ENCODE measurements at regions not wholly inside any gene's neighbourhood (a gene's known extent, or its start where the extent isn't known, plus 50 kb on each side); places are given as distances from the start of the nearest gene placed in this dataset.

DNA sequence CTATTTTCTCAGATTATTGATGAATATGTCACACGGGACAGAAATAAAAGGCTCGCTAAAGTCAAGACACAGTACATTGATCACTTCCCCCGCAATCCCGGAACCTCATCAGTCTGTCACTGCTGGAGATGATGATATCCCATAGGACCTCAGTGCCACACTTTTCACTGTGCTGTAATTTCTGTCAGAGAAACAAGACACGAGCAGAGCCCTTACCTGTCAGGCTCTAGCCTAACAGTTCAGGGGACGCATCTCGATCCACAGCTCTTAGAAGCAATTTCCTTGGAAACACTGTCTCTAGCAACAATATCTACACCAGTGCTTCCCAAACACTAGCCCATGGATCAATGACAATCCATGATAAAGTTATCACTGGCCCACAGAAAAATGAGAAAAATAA lies 140.0 kb downstream of the GRIN2B start:
- DNase-seq: no peak

DNA sequence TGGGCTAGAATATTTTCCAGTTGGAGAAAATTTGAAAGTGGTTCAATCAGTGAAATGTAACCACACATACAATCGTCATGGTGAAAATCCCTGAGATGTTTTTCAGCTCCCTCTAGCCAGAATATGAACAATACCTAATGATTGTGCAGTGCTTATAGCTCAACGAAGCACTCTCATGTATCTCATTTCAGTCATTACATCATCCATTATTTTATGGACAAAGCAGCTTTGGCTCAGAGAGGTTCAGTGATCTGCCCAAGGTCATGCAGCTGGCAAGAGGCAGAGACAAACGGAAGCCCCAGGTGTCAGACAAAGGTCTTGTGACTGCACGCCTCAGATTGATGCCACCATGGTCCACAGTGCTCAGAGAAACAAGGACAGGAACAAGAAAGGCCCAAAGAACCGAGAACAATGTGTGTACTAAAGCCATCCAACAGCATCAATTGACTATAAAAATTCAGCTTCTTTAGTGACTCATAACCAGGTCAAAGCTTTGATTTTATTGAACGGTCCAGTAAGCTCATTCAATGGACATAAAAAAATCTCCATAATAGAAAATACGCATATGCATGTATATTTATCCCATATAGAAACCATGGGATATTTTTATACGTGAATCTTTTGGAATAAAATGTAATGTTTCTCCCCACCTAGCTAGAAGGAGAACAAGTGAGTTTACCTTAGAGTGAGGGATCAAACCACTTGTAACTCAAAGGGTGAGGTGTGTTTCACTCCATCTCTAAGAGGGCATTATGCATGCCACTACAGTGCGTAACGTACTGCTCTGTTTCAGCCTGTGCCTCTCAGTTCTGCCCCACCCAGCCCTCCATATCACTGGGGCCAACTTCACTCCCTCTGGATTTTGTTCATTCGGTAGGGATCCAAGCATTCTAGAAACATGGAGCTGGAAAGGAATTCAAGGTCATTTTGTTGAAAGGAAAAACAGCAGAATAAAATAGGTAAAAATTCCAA lies 141.8 kb downstream of the GRIN2B start:
- DNase-seq: no peak

DNA sequence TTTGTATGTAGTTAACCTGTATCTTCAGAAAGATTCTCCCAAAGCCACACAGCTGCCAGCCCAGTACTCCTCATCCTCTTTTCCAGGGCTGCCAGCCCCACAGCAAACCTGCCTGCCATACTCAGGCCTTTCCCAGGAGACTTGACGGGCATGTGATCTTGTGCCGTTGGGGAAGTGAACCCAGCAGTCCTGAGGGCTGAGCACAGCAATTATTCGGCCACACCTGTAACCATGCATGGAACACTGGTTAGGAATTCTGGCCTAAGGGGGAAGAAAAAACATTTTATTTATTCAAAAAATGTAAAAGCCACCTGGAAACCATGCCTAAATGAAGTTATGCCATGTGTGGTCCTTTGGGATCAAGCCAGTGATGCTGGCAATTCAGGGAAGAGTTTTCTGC lies 145.3 kb downstream of the GRIN2B start:
- no peak for DNase-seq

DNA sequence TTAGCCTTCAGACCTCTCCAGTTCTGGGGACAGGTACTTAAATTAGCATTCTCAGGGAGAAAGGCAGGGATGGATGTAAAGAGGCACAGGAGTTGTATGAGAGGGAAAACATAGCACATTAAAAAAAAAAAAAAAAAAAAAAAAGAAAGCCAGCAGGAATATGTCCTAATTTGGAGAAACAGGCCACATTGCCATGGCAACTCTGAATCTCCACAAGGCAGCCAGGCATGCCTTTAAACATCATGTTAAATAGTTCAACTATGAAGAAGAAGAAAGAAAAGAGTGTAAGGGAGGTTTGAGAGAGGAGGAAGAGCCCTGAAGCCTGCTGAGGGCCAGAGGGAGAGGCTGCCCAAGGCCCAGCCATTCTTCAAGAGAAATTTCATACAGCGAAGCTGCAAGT lies 145.8 kb downstream of the GRIN2B start:
- no peak for DNase-seq

DNA sequence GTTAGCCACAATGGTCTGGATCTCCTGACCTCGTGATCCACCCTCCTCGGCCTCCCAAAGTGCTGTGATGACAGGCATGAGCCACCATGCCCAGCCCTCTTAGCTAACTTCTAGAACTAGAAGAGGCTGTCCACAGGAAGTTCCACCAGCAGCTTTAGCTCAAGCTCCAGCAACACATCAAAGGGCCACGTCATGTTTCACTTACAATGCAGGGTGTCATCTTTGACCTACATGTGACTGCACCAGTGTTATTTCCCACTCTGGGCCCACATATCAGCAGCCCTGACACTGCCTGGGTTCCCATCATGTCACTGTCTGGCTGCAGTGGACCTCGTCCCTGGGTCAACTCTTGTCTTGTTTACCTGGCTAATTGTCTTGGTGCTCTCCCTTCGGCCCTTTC lies 147.2 kb downstream of the GRIN2B start:
- DNase-seq: no peak

DNA sequence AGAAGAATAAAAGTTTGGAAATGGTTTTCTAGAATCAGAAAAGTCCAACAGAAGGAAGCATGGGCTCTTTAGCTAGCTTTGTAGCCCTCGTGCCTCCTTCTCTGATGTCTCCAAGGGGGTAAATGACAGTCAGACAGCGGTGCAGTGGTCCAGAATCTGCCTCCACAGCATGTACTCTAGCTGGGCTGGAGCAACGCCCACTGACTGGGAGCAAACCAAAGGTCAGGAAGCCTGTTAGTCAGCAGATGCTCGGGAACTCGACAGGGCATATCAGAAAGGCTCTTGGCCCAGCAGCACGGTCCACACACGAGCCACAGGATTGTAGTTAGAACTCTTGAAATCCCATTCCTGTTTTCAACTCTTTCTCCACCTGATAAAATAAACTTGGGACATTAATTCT lies 164.3 kb downstream of the GRIN2B start:
- no peak for DNase-seq

DNA sequence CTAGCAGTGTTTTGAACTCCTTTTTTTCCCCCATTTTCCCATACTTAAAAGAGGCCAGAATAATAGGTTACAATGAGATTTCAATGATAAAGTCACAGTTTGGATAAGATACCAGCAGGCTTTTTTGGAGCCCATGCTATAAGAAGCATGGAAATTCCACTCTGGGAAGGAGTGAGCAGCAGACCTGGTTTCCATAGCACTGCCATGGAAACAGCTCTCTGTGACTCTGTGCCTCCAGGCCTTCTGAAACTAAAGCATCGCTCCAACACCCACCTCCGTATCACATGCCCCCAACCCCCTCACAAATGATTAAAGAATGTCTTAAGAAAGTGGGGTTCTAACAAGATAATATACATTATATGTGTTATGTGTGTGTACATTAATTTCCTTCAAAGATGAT lies 165.0 kb downstream of the GRIN2B start:
- no peak for DNase-seq

DNA sequence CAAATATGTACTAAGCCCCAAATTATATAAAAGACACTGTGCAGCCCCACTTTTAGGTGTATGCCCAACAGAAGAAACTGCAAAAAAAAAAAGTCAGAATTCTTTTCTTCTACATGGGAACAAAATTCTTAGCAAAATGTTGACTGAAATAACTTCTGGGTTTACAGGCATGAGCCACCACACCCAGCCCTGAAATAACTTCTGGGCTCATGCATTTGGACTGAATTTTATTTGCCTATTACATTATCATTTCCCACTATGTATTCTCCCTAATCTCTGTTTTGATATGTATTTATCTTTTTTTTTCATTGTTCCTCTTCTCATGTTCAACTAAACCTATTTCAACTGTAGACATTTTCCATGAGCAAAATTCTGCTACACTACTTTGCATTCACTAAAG lies 169.2 kb downstream of the GRIN2B start:
- DNase-seq: no peak

DNA sequence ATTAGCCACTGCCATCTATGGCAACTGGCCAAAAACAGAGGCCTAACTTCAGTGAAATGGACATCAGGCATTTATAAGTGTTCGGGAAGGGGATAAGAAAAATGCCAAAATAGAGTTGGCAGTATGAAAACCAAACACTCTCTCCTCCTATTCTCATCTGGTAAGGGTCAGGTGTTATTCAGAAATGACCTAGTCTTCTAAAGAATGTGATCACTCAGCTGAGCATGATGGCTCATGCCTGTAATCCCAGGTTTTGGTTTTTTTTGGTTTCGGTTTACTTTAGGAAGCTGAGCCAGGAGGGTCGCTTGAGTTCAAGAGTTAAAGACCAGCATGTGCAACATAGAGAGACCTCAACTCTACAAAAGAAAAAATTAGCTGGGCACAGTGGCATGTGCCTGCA lies 170.3 kb downstream of the GRIN2B start:
- no peak for DNase-seq

DNA sequence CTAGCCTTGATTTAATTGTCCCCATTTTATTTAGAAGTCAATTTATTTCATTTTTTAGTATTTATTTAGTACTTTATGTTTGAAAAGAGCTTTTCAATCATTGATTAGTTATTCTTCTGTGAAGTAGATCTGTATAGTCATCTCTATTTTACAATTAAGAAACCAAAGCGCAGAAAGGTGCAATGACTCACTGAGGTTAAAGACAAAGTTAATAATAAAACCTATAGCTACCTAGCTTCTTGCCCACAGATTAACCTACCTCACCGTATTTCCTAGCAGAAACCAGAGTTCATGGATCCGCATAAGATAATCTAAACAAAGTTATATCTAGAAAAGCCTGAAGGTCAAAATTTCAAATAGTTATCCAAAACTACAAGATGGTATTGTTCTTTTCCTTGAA lies 176.4 kb downstream of the GRIN2B start:
- no peak for DNase-seq

DNA sequence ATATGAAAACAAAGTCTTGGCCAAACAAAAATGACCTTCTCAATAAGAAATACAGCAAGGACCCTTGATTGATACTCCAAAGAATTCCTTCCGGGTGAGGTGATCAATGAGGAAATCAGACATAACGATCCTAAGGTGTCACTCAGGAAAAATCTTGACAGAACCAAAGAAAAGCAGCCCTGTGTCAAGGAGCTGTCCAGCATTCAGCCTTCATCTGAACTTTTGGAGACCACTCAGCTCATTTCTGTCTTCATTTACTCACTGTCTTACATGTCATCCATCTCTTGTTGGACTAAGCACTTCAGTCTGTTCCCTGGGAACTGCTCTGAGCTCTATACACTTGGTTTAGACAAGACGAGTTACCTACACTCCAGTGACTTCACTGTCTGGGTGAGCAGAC lies 179.9 kb downstream of the GRIN2B start:
- DNase-seq: no peak

DNA sequence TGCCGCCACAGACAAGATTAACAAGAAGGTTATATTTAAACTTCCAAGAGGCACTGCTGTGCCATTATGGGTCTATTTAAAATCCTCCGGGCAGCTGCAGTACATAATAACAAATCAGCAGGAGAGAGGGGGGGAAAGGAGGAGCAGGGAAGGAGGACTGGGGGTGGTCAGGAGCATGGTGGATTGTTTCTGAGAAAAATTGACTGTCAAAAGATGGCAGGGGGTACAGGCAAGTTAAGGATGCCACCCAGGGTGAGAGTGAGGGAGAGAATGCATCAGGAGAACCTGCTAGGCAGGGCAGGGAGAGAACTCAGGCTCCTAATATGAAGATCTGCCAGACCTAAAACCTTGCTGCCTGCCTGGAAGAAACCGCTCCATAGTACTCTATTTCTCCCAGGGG lies 181.8 kb downstream of the GRIN2B start:
- DNase-seq: no peak

DNA sequence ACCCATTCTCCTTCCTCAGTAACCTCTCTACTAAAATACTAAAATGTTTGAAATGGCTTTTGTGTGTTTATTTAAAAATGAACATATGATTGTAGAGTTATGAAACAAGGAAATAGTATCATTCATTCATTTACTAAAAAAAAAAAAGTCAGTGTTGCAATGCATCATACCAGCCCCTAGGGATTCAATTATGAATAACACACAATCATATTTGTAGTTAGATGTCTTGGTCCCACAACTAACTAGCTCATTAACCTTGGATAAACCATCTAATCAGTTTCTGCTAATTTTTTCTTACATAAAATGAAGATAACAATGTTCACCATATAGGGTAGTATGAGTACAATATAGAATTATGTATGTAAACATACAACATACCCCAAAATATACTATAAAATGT lies 183.2 kb downstream of the GRIN2B start:
- no peak for DNase-seq

DNA sequence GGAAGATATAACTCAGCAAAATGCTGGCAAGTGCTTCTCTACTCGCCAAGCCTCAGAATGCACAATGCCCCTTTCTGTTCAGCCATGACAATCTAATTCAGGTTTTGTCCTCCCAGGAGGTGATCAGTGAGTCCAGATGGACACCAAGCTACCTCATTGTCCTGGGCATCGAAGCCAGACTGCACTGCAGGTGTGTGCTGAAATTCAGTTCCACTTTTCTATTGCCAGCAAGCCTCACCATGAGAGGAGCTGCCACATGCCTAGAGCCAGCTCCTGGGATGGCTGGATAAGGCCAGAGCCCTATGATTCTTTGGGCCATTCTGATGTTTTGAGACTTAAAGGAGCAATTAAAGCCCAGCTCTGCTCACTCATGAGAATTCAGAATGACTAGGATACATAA lies 186.7 kb downstream of the GRIN2B start:
- no peak for DNase-seq

DNA sequence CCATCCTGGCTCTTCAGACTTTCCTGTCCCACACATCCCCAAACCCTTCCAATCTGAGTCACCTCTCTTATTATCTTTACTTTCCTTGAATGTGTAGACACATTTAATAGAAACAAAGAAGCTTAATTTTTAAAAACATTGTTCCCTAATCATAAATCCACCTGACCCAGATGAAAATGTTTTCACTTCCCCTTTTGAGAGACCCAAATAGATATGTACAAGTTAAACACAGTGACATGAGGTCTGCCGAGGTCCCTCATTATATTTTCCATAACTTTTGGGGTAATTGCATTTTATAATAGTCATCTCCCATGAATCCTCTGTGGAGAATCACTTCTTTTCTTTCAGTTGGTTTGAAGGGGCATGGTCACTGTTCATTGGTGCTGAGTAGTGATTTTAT lies 191.1 kb downstream of the GRIN2B start:
- no peak for DNase-seq

DNA sequence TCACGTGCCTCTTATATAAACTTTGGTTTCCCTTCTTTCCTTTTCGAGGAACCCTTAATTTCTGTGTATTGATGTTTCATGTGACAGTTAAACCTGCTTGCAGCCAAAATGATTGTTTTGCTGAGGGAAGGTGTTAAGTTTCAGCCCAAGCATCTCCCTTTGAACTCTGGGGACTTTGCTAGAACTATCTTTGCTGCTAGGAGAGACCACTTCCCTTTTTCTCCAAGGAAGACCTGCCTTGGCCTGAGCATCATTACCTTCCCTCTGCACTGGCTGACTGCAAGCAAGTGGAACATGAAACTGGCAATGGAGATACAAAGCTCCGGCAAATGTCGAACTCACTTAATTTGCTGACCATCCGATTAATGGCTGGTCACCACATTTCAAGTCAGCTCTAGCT lies 192.8 kb downstream of the GRIN2B start:
- DNase-seq: no peak

DNA sequence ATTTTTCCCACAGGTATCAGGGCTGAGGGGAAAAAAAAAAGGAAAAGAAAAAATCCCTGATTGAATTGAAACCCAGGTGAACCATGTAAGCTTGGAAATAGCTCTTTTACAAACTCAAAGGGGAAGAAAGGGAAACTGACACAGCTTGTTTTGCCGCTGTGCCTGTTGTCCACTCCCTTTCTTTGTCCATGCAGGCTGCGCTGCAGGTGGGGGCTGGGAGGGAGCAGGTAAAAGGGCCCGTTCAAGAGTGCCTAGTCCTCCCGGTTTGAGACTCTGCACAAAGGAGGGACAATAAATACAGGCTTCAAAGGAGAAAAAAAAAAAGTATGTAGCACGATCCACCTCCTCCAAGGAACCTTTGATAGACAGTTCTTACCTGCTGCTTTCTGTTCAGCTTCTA lies 194.8 kb downstream of the GRIN2B start:
- no peak for DNase-seq

DNA sequence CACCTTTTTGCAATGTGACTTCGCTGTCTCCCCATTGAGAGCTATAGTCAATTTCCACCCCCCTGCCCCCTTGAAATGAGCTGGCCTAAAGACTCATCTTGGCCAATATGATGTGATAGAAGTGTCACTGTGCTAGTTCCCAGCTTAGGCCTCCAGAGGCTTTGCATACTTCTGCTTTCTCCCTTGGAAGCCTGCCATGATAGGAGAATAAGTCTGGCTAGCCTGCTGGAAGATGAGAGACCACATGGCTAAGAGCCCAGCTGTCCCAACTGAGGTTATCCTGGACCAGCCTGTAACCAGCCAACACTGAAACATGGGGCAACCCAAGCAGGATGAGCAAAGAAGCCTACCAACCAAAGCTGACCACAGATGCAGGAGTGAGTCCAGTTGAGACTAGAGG lies 196.9 kb downstream of the GRIN2B start:
- no peak for DNase-seq

DNA sequence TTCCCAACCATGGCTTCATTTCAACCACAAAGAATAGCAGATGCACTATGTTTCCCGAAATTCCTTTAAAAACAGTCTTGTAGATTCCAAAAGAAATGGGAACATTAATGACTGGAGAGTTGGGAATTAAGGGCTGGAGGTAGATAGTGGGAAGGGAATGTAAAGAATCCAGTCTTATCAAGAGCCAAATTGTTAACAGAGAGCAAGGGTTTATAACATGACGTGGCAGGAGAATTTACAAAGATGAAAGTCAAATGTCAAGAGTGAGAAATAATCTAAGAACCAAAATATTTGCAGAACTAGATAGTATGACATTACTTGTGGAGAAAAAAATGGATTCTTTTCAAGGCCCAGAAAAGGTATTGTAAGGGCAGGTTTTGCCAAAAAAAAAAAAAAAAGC lies 200.9 kb downstream of the GRIN2B start:
- DNase-seq: no peak

DNA sequence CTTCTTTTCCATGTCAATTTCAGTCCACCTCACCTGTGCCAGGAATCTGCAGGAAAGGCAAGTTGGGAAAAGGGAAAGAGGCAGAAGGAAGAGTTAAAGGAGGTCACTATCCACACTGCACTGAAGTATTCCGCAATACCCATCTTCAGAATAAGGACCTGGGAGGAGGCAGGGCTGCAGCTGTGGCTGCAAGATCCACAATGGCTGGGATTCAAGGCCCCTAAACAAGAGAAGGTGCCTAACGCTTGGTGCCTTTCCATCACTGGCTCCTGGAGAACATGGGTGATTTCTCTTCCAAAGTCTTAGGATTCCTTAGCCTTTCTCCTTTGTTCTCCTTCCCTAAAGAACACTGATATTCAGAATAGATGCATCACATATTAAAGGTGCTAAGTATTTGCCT lies 204.0 kb downstream of the GRIN2B start:
- DNase-seq: no peak

DNA sequence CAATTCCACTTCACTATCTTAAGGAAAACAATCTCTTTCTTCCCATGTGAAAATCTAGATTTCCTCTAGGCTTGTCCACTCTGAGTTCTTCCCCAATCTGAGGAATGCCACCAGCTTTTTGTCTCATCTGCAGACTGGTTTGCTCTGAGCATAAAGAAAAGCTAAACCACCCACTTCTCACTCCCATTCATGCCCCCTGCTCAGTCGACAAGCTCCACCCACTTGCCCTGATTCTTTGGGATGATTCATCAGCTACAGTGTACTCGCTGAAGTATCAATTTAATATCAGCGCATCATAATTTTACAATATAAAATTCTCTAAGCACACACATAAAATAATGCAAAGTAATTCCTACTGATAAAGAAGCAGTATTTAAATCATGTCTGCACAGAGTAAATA lies 209.1 kb downstream of the GRIN2B start:
- DNase-seq: no peak

DNA sequence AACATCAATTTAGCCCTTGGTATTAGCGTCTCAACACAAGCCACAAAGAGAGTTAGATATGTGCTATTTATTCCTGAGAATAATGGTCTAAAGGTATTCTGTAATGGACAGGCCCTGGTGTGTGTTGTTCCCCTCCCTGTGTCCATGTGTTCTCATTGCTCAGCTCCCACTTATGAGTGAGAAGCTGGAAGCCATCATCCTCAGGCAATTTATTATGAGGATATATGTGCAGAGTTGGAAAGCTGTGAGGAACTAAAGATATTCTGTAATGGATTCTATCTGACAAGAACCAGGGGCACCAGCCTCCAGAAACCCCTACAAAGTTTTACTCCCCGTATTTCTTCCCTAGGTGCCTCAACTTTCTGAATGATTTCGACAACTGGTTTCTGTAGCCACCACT lies 210.8 kb downstream of the GRIN2B start:
- DNase-seq: no peak

DNA sequence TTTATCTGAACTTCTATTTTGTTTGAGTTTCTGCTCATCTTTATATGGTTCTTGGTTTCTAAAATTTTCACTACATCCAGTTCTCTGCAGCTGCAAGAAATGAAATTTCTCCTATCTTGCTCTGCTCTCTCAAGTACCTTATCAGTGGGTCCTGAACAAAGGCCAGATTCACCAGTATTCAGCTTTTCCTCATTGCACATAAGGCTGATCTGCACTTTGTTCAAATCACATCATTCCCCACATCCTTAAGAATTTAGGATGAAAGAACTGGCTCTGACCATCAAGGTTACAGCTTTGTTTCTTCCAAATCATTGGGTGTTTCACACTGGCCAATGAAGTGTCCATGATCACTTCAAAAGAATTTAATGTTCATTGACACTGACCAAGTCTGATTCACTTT lies 211.4 kb downstream of the GRIN2B start:
- no peak for DNase-seq

DNA sequence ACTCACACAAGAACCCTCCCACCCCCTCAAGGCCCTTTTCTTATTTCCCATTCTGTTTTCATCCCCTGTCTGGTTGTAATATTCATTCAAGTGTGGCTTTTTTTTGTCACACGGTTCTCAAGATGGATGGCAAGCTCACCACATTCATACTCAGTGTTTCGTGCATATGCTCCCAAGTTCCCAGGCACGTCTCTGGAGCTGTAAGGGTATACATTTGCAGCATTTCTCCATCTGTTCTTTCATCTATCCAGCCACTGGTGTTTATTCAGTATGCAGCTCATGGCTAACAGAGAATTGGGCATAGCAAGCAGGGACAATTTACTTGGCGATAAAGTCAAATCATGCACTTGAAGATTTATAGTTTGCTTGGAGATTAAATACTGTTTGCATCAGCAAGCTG lies 212.1 kb downstream of the GRIN2B start:
- DNase-seq: no peak

Data from muscle of arm (tissue), 1 donor.